WTC11 (cell line): ENCODE measurements at regions not wholly inside any gene's neighbourhood (a gene's known extent, or its start where the extent isn't known, plus 50 kb on each side); places are given as distances from the start of the nearest gene placed in this dataset.

Experiments used
- CREM ChIP-seq: sonication (generic); formaldehyde crosslinking; IDR thresholded peaks from 2 replicates; pipeline ENCODE4 v1.8.1; 2022; ENCODE audit warnings: mild to moderate bottlenecking, missing genetic modification reagents, moderate library complexity
- FOXK1 ChIP-seq: sonication (generic); formaldehyde crosslinking; IDR thresholded peaks from 2 replicates; pipeline ENCODE4 v1.8.0; 2022; ENCODE audit warnings: mild to moderate bottlenecking, moderate library complexity, missing genetic modification reagents
- KAT7 ChIP-seq: sonication (generic); formaldehyde crosslinking; IDR thresholded peaks from 2 replicates; pipeline ENCODE4 v1.8.1; 2023; ENCODE audit warnings: missing genetic modification reagents, mild to moderate bottlenecking, borderline replicate concordance
- TF ChIP-seq, protein P1 (sequence below): fragments of 250-450 bp; sonication (Bioruptor Pico); conservative IDR thresholded peaks from 2 replicates; pipeline ENCODE4 v1.9.0; 2021; ENCODE audit warnings: mild to moderate bottlenecking
- TF ChIP-seq, protein P2 (sequence below): sonication (generic); formaldehyde crosslinking; IDR thresholded peaks from 2 replicates; pipeline ENCODE4 v1.8.1; 2022; ENCODE audit warnings: mild to moderate bottlenecking, moderate library complexity, missing genetic modification reagents
- TF ChIP-seq, protein P3 (sequence below): fragments of 200-600 bp; IDR thresholded peaks from 2 replicates; pipeline ENCODE4 v1.8.0; 2022; ENCODE audit warnings: antibody characterized with exemption

DNA sequence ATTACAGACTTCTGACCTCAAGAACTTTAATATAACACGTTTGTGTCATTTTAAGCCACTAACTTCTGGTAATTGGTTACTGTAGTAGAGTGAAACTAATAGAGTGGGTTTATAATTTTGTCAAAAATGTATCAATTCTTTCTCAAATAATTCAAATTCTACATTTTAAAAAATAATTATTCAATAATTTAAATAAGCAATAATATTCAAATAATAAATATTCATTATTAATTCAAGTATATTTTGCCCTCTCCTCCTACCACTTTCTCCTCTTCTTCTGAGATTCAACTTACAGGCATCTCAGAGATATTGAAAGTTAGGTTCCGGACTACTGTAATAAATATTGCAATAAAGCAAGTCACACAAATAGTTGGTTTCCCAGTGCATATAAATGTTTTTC, 1107.1 kb downstream of the KCNT2 start:
- TF ChIP-seq, protein P1, sequence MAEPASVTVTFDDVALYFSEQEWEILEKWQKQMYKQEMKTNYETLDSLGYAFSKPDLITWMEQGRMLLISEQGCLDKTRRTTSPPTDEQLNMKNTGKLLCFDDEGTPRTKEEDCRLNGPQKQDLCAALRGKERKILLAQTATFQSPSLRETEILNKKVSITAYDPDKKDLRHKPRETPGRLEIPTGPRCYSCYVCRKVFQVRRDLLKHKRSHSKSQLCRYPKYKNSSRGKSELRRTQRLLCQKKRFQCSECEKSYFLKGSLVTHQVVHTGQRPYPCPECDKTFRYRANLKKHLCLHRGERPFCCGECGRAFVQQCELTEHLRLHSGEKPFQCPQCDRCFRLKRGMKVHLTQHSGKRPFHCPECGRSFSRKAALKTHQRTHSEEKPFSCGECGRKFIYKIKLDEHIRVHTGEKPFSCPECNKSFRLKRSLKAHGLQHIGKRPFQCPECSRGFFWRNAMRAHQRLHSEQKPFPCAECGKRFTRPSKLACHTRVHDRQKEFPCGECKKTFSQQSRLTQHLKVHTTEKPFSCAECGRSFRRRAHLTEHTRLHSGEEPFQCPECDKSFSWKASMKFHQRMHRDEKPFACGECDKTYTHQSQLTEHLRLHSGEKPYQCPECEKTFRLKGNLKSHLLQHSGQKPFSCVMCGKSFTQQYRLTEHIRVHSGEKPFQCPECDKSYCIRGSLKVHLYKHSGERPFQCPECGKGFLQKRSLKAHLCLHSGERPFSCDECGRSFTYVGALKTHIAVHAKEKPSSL (CRISPR knock-in tag) = no peak
- TF ChIP-seq, protein P2, sequence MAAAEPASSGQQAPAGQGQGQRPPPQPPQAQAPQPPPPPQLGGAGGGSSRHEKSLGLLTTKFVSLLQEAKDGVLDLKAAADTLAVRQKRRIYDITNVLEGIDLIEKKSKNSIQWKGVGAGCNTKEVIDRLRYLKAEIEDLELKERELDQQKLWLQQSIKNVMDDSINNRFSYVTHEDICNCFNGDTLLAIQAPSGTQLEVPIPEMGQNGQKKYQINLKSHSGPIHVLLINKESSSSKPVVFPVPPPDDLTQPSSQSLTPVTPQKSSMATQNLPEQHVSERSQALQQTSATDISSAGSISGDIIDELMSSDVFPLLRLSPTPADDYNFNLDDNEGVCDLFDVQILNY (CRISPR knock-in tag) = no peak
- TF ChIP-seq CREM (no peak), FOXK1 (no peak), KAT7 (CRISPR knock-in tag) (no peak)
- TF ChIP-seq, protein P3, sequence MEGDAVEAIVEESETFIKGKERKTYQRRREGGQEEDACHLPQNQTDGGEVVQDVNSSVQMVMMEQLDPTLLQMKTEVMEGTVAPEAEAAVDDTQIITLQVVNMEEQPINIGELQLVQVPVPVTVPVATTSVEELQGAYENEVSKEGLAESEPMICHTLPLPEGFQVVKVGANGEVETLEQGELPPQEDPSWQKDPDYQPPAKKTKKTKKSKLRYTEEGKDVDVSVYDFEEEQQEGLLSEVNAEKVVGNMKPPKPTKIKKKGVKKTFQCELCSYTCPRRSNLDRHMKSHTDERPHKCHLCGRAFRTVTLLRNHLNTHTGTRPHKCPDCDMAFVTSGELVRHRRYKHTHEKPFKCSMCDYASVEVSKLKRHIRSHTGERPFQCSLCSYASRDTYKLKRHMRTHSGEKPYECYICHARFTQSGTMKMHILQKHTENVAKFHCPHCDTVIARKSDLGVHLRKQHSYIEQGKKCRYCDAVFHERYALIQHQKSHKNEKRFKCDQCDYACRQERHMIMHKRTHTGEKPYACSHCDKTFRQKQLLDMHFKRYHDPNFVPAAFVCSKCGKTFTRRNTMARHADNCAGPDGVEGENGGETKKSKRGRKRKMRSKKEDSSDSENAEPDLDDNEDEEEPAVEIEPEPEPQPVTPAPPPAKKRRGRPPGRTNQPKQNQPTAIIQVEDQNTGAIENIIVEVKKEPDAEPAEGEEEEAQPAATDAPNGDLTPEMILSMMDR = no peak
